HEK293T (cell line): ENCODE measurements at regions not wholly inside any gene's neighbourhood (a gene's known extent, or its start where the extent isn't known, plus 50 kb on each side); places are given as distances from the start of the nearest gene placed in this dataset.

Experiments
- CTCF ChIA-PET: fragments of 350-600 bp; formaldehyde crosslinking; extraction: SDS; loops from one replicate; lab custom pipeline; 2021; ENCODE audit warnings: antibody characterized with exemption, inconsistent platforms; lab: Yijun Ruan, JAX
- POLR2A ChIA-PET: fragments of 350-600 bp; formaldehyde crosslinking; extraction: SDS; loops from one replicate; lab custom pipeline; 2020; ENCODE audit warnings: antibody characterized with exemption, inconsistent platforms; lab: Yijun Ruan, JAX
- DNase-seq: peaks from one replicate; pipeline ENCODE4 v3.0.0; 2012; ENCODE audit warnings: mixed read lengths; ENCODE audit errors: extremely low spot score
- ARNT ChIP-seq: fragments of 450-650 bp; IDR thresholded peaks from 2 replicates; pipeline ENCODE4 v1.6.1; 2017; ENCODE audit warnings: mild to moderate bottlenecking
- BHLHE40 ChIP-seq: fragments of 450-650 bp; IDR thresholded peaks from 2 replicates; pipeline ENCODE4 v1.6.1; 2016; ENCODE audit warnings: mild to moderate bottlenecking, moderate library complexity, borderline replicate concordance
- CTBP1 ChIP-seq: fragments of 450-650 bp; IDR thresholded peaks from 2 replicates; pipeline ENCODE4 v1.6.1; 2016; ENCODE audit warnings: borderline replicate concordance
- ELF4 ChIP-seq: fragments of 450-650 bp; IDR thresholded peaks from 2 replicates; pipeline ENCODE4 v1.6.1; 2017; ENCODE audit warnings: antibody characterized with exemption
- FOXA1 ChIP-seq: fragments of 450-650 bp; IDR thresholded peaks from 2 replicates; pipeline ENCODE4 v1.6.1; 2016; ENCODE audit warnings: mild to moderate bottlenecking
- FOXK2 ChIP-seq: fragments of 450-650 bp; IDR thresholded peaks from 2 replicates; pipeline ENCODE4 v1.6.1; 2016; ENCODE audit warnings: mild to moderate bottlenecking
- FOXM1 ChIP-seq: fragments of 450-650 bp; IDR thresholded peaks from 2 replicates; pipeline ENCODE4 v1.6.1; 2017; ENCODE audit warnings: mild to moderate bottlenecking, borderline replicate concordance
- HDGF ChIP-seq: fragments of 450-650 bp; IDR thresholded peaks from 2 replicates; pipeline ENCODE4 v1.6.1; 2017; ENCODE audit warnings: antibody characterized with exemption, borderline replicate concordance
- L3MBTL2 ChIP-seq: fragments of 450-650 bp; conservative IDR thresholded peaks from 2 replicates; pipeline ENCODE4 v1.6.1; 2016; ENCODE audit warnings: mild to moderate bottlenecking
- LEF1 ChIP-seq: fragments of 450-650 bp; IDR thresholded peaks from 2 replicates; pipeline ENCODE4 v1.6.1; 2017; ENCODE audit warnings: mild to moderate bottlenecking, borderline replicate concordance
- NFRKB ChIP-seq: fragments of 450-650 bp; IDR thresholded peaks from 2 replicates; pipeline ENCODE4 v1.6.1; 2016; ENCODE audit warnings: mild to moderate bottlenecking, moderate library complexity
- PKNOX1 ChIP-seq: fragments of 450-650 bp; IDR thresholded peaks from 2 replicates; pipeline ENCODE4 v1.6.1; 2016
- SP1 ChIP-seq: fragments of 450-650 bp; IDR thresholded peaks from 2 replicates; pipeline ENCODE4 v1.6.1; 2017
- SUZ12 ChIP-seq: fragments of 450-650 bp; IDR thresholded peaks from 2 replicates; pipeline ENCODE4 v1.6.1; 2016; ENCODE audit warnings: mild to moderate bottlenecking
- TARDBP ChIP-seq: fragments of 450-650 bp; IDR thresholded peaks from 2 replicates; pipeline ENCODE4 v1.6.1; 2016
- ZNF384 ChIP-seq: fragments of 450-650 bp; IDR thresholded peaks from 2 replicates; pipeline ENCODE4 v1.6.1; 2016

DNA sequence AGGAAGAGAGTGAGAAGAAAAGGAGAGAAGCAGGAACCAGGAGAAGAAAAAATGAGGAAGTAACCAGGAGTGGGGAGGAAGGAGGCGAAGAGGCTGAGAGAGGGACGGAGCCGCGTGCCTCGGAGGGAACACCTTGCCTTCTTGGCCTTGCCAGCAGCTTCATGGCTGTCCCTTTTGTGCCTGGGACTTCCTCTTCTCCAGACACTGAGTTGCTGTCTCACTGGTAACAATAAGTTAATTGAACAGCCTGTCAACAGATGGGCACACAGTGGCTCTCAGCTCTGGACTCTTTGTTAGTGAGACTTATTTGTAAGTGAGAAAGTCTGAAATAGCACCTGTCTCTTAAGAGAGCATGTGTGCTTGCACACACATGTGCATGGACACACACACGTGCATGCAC, 83.2 kb downstream of the GATA3 start:
- POLR2A ChIA-PET: no interaction called here
- TF ChIP-seq BHLHE40 (no peak), SUZ12 (no peak), ZNF384 (no peak), L3MBTL2 (no peak), TARDBP (no peak), FOXA1 (no peak), ARNT (no peak), FOXM1 (no peak), ELF4 (no peak), PKNOX1 (no peak)
- CTCF ChIA-PET: no interaction called here
- DNase-seq: no peak

GRCh38 chr10:8138471-8138870, 84.0 kb downstream of the GATA3 start:
- ChIA-PET CTCF (no interaction called here), POLR2A (no interaction called here)
- no peak for TF ChIP-seq FOXA1
- no peak for TF ChIP-seq SP1
- TF ChIP-seq CTBP1: no peak
- no peak for TF ChIP-seq FOXM1
- no peak for TF ChIP-seq LEF1
- no peak for TF ChIP-seq HDGF
- no peak for TF ChIP-seq ARNT
- no peak for TF ChIP-seq FOXK2
- no peak for TF ChIP-seq PKNOX1
- DNase-seq: no peak

DNA sequence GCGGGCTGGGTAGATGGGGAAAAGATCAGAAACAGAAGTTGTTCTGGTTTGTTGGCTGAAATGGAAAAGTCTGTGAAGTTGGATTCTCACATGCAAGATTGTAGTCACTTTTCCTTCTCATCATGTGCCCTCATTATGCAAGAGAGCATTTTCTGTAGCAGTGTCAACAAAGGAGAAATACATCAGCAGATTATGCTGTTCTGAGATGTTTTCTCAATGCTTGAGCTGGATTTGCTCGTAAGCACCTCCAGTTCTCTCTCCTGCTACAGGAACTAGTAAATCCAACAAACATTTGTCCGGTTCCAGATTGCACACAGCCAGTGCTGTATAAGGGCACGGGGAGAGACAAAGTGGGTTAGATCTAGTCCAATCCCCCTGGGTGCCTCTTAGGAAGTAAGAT, 90.0 kb downstream of the GATA3 start:
- no peak for DNase-seq
- ChIA-PET CTCF (no interaction called here), POLR2A (no interaction called here)
- TF ChIP-seq L3MBTL2 (no peak), TARDBP (no peak), SP1 (no peak), ZNF384 (no peak), LEF1 (no peak)

DNA sequence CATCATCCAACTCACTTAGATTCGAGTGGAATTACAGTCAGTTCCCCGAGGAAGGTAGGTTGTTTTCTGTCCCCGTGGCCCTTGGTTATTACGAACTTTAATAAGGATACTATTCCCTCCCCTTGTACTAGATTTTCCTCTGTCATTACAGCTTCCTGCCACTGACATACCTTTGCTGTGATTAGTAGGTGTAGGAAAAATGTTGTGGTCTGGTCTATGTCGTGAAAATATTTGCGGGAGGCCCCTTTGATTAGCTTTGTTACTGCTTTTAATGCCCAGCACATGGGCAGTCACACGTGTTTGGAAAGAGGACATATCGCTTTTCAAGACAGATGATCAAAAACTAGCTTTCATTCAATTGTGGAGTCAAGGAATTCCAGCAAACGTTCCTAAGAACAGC, 92.2 kb downstream of the GATA3 start:
- TF ChIP-seq SP1: no peak
- no peak for TF ChIP-seq SUZ12
- TF ChIP-seq HDGF: no peak
- TF ChIP-seq PKNOX1: no peak
- no peak for TF ChIP-seq ARNT
- TF ChIP-seq FOXA1: no peak
- no peak for TF ChIP-seq NFRKB
- no peak for TF ChIP-seq CTBP1
- no peak for TF ChIP-seq FOXM1
- no peak for TF ChIP-seq BHLHE40
- no peak for TF ChIP-seq ZNF384
- no peak for TF ChIP-seq TARDBP
- no peak for TF ChIP-seq LEF1
- no peak for TF ChIP-seq ELF4
- no peak for TF ChIP-seq L3MBTL2
- no peak for TF ChIP-seq FOXK2
- ChIA-PET POLR2A (no interaction called here), CTCF (no interaction called here)
- DNase-seq: no peak

- ChIA-PET CTCF (no interaction called here), POLR2A (no interaction called here)
- no peak for DNase-seq
- TF ChIP-seq BHLHE40: no peak
- TF ChIP-seq L3MBTL2: no peak
- no peak for TF ChIP-seq ZNF384
- TF ChIP-seq ARNT: no peak
- TF ChIP-seq TARDBP: no peak
- no peak for TF ChIP-seq HDGF
- TF ChIP-seq SP1: no peak
- no peak for TF ChIP-seq PKNOX1
- TF ChIP-seq FOXM1: no peak
- no peak for TF ChIP-seq FOXK2
Observed at GRCh38 chr10:8149991-8150390, 95.5 kb downstream of the GATA3 start.

- DNase-seq: no peak
- TF ChIP-seq NFRKB: no peak
- TF ChIP-seq BHLHE40: no peak
- TF ChIP-seq ZNF384: no peak
- TF ChIP-seq FOXM1: no peak
- no peak for TF ChIP-seq LEF1
- no peak for TF ChIP-seq ELF4
- no peak for TF ChIP-seq SUZ12
- no peak for TF ChIP-seq SP1
- no peak for TF ChIP-seq HDGF
- TF ChIP-seq PKNOX1: no peak
- TF ChIP-seq CTBP1: no peak
- CTCF ChIA-PET: no interaction called here
- POLR2A ChIA-PET: no interaction called here
Observed at GRCh38 chr10:8150401-8150905, 96.0 kb downstream of the GATA3 start.
